Myocyte (in vitro differentiated cells): ENCODE measurements at regions not wholly inside any gene's neighbourhood (a gene's known extent, or its start where the extent isn't known, plus 50 kb on each side); places are given as distances from the start of the nearest gene placed in this dataset.

Source experiments
- DNase-seq: peaks from one replicate; pipeline ENCODE4 v3.0.0-alpha.2; 2012; ENCODE audit warnings: low read depth

GRCh38 chr18:60755134-60755533 is 382.6 kb upstream of the MC4R start:
- no peak for DNase-seq

- no peak for DNase-seq
These were observed 403.4 kb upstream of the MC4R start for GRCh38 chr18:60775978-60776377.

GRCh38 chr18:60784161-60784560 is 411.6 kb upstream of the MC4R start:
- no peak for DNase-seq

- no peak for DNase-seq
These were observed 422.2 kb upstream of the MC4R start for GRCh38 chr18:60794802-60795201.

DNA sequence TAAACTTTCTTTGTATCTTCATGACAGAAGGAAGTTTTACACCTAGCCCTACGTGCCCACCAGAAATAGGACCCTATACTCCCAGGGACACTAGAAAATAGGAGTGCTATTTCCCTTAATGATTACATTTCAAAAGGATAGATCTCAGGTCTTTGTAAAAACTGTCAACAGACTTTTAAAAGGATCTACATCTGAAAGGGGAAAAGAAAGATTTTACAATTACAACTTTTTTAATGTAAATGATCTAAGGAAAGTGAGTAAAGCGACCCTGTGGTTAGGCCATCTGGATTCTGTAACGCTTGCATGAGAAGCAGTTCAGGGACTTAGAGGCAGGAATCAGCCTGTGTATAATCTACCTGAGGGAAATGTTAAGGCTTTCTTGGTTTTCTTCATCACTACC is 431.8 kb upstream of the MC4R start:
- no peak for DNase-seq

GRCh38 chr18:60809937-60810336 is 437.4 kb upstream of the MC4R start:
- DNase-seq: no peak

DNA sequence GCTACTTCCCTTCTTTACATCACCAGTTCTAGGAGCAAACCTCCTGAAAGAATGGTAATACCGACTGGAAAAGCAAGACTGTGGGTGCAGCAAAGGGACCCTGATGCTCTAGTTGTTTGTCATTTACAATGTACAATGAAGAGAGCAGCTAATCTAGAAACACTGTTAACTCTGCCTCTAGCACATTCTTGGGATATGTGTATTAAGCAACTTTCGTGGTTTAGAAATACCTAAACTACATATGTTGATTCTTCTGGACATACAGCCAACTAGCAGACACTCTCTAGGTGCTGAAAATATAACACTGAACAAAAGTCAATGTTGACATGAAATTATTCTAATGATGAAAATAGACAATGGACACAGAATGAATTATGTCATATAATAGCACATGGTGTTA is 440.3 kb upstream of the MC4R start:
- DNase-seq: no peak

GRCh38 chr18:60826346-60826745 is 453.8 kb upstream of the MC4R start:
- no peak for DNase-seq

DNA sequence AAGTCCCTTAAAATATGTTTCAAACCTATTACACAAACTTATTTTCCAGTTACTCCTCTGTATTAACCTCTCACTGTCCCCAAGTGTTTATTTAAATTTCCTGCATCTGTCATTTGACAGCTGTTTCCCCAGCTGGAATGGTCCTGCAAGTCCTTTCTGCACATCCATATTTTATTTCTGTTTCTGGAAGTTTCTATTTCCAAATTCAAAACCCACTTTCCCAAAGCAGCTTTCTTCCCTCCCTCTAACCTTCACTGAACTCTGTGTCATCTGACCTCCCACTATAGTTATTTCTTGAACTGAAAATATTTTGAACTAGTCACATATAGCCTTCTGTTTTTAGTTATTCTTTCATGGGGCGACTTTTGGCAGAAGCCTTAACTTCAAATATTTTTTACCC is 459.4 kb upstream of the MC4R start:
- DNase-seq: no peak

- DNase-seq: no peak
These were observed 466.1 kb upstream of the MC4R start for GRCh38 chr18:60838677-60839076.

DNA sequence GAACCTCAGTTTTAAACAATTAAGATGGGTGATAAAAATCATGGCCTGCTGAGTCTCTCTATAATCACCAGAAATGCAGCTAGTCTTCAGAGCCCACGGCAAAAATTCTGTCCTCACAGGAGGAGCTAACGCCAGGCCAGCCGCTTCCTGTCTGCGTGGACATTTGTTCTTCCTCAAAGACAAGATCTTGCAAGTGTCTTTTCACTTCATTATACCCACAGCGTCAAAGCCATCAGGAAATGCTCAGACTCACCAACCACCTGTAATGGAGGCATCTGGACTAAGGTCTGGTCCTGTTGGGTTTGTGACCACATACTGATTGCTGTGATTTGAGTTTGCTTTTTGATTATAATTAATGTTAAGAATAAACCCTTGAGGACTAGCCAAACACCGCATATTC is 473.8 kb upstream of the MC4R start:
- DNase-seq: no peak

- DNase-seq: no peak
These were observed 474.9 kb upstream of the MC4R start for GRCh38 chr18:60847517-60847916.

DNA sequence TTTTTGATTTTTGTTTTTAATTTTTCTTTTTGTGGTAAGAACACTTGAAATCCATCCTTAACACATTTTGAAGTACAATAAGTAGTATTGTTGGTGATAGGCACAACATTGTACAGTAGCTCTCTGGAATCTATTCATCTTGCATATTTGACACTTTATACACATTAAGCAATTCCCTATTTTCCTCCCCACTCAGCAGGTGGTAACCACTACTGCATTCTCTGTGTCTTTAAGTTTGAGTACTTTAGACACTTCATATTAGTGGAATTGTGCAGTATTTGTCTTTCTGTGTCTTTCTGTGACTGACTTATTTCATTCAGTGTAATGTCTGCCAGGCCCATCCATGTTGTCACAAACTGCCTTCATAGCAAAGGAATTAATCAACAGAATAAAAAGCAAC is 471.7 kb upstream of the CDH20 start:
- DNase-seq: no peak

DNA sequence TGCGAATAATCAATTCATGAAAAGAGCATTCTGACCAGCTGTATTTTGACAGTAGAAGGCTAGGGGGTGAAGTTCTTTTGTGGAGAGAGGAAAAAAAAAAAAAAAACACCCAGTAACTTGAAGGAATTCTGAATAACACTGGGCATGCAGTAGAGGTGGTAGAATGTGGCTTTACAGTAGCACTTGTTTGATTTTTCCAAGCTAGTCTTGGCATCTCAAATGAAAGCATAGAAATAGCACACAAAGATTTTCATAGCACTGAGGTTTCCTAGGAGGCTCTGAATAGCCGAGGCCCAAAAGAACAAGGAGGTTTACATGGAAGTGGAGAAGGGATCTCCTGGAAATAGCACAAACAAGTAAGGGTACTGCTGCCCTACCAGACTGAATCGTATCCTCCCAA is 470.2 kb upstream of the CDH20 start:
- no peak for DNase-seq

GRCh38 chr18:60865801-60866200 is 467.4 kb upstream of the CDH20 start:
- no peak for DNase-seq

- peak; percentile 38 for DNase-seq
These were observed 462.7 kb upstream of the CDH20 start for GRCh38 chr18:60870261-60871153.

GRCh38 chr18:60872434-60872833 is 460.8 kb upstream of the CDH20 start:
- DNase-seq: no peak

DNA sequence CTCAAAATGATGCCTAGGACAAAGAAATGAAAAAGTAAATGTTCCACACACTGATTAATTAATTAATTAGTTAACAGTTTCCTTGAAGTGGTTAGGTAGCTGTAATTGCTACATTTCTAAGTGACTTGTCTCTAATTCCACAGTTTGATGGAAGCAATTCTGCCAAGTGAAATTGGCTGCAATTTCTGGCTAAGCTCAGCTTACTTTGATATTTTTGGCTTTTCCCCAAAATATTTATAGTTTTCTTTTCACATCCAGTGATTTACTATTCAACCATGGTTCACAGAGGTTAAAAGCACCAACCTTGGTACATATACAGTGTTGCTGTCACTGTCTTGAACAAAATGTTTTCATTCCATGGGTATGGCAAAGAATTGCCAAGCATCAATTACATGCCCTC is 459.5 kb upstream of the CDH20 start:
- no peak for DNase-seq

GRCh38 chr18:60875957-60876507 is 457.2 kb upstream of the CDH20 start:
- DNase-seq: no peak

- no peak for DNase-seq
These were observed 453.0 kb upstream of the CDH20 start for GRCh38 chr18:60880184-60880583.

DNA sequence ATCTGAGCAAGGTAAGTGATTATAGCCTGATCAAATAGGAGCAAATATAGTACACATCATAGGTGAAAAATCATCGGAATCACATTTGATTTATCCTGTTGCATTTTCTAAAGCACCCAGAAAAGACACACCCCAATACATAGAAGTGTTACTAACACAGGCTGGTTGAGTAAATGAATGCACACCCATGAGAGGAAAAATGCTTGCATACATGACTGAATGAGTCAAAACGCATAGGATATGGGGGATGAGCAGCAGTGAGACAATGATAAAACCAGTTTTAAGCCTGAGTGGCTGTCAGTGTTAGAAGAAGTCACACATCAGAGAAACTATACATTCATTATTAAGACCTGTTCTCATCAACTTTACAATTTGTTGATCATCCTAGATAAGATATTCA is 449.6 kb upstream of the CDH20 start:
- no peak for DNase-seq

- DNase-seq: no peak
These were observed 445.1 kb upstream of the CDH20 start for GRCh38 chr18:60888071-60888624.

- no peak for DNase-seq
These were observed 443.8 kb upstream of the CDH20 start for GRCh38 chr18:60889442-60889841.
